SJCRH30 (cell line): ENCODE measurements at regions not wholly inside any gene's neighbourhood (a gene's known extent, or its start where the extent isn't known, plus 50 kb on each side); places are given as distances from the start of the nearest gene placed in this dataset.
"Not testable (repeated sequence)": the region's sequence is repeated elsewhere in the genome, so short reads cannot be mapped to it uniquely, and the experiment has no call there.

Experiments
- DNase-seq, 2 experiments: peaks; one replicate each; pipeline ENCODE4 v3.0.0-alpha.2; 2015 to 2020
- H3K27ac ChIP-seq: fragments of 250-450 bp; sonication (Bioruptor Pico); 2 replicates; pipeline ENCODE4 v1.5.1; 2020; ENCODE audit warnings: mild to moderate bottlenecking, moderate library complexity
- H3K27me3 ChIP-seq: fragments of 250-450 bp; sonication (Bioruptor Pico); 2 replicates; pipeline ENCODE4 v1.5.1; 2020; ENCODE audit warnings: mild to moderate bottlenecking, moderate library complexity
- H3K36me3 ChIP-seq: fragments of 250-450 bp; sonication (Bioruptor Pico); 2 replicates; pipeline ENCODE4 v1.5.1; 2020; ENCODE audit warnings: mild to moderate bottlenecking, moderate library complexity
- H3K4me1 ChIP-seq: fragments of 250-450 bp; sonication (Bioruptor Pico); 2 replicates; pipeline ENCODE4 v1.5.1; 2020; ENCODE audit warnings: mild to moderate bottlenecking, moderate library complexity
- H3K4me3 ChIP-seq: fragments of 250-450 bp; sonication (Bioruptor Pico); 2 replicates; pipeline ENCODE4 v1.5.1; 2020; ENCODE audit warnings: mild to moderate bottlenecking, moderate library complexity
- H3K9me3 ChIP-seq: fragments of 250-450 bp; sonication (Bioruptor Pico); replicated peaks from 2 replicates; pipeline ENCODE4 v1.5.1; 2020; ENCODE audit warnings: mild to moderate bottlenecking, moderate library complexity

DNA sequence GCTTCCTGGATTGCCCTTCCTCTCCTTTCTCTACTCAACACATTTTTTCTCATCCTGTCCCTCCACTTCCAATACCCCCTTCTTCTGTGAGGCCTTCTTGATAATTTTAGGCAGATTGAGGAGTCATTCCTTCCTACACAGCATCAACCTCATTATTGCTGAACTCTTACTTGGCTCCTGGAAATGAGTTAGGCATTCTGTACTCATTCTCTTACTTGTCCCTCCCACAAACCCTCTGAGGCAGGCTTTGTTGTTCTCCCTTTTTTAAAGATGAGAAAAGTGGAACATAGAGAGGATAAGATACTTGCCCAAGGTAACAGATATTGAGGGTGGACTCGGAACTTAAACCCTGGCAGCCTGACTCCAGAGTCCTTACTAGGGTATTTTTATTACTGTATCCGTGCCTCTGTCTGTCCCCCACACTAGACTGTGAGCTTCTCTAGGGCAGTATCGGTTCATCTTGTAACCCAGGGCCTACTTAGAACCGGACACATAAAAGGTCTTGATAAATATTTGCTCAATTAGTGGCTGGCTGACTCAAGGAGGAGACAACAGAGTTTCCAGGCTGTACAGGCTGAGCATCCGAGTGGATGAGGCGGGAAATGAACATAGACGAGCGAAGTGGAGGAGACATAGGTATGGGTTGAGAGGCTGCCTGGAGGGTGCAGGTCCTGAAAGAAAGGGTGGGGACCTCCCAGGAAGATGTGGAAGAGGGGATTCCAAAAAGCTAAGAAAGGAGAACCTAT is 148.7 kb upstream of the ATP2B2 start:
- Histone ChIP-seq H3K4me3 (no peak overlapping the region), H3K27me3 (no peaks in the 10 kb centered on the region), H3K27ac (no peak overlapping the region), H3K9me3 (no peaks in the 10 kb centered on the region), H3K4me1 (no peaks in the 10 kb centered on the region), H3K36me3 (no peaks in the 10 kb centered on the region)
- DNase-seq: no peak

DNA sequence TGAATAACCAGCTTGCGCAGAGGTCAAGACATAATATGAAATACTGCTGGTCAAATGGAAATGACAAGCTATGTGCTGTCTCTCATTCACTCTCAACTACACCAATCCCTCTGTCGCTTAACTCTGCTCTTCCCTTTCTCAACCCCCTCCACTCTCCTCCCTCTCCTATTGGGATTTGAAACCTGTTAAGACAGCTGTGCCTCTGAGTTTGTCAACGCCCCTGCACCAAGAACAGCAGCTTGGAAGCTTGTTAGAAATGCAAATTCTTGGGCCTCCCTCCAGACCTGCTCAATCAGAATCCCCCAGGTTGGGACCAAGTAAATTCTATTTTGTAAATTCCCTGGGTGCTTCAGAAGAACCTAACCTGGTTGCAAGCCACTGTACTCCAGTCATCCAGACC is 149.7 kb upstream of the ATP2B2 start:
- Histone ChIP-seq H3K27ac (no peak overlapping the region), H3K36me3 (no peaks in the 10 kb centered on the region), H3K4me1 (no peaks in the 10 kb centered on the region)

DNA sequence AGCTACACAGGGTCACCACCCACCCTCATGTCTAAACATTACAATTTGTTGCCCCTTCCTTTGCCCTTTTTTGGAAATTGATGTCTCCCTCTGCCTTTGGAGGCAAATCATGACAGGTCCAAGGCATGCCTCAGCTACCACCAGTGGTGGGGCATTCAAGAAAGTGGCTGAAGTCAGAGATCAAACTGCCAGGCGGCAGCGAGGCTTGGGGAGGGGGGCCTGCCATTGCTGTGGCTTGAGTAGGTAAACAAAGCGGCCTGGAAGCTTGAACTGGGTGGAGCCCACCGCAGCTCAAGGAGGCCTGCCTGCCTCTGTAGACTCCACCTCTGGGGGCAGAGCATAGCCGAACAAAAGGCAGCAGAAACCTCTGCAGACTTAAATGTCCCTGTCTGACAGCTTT is 152.0 kb upstream of the ATP2B2 start:
- not testable (repeated sequence) for H3K36me3 ChIP-seq, DNase-seq, H3K4me1 ChIP-seq, H3K9me3 ChIP-seq, H3K27ac ChIP-seq, H3K27me3 ChIP-seq, H3K4me3 ChIP-seq

More for the DNA sequence above, 149.7 kb upstream of the ATP2B2 start:
- Histone ChIP-seq H3K4me3 (no peak overlapping the region), H3K9me3 (no peaks in the 10 kb centered on the region), H3K27me3 (no peaks in the 10 kb centered on the region)
- no peak for DNase-seq

DNA sequence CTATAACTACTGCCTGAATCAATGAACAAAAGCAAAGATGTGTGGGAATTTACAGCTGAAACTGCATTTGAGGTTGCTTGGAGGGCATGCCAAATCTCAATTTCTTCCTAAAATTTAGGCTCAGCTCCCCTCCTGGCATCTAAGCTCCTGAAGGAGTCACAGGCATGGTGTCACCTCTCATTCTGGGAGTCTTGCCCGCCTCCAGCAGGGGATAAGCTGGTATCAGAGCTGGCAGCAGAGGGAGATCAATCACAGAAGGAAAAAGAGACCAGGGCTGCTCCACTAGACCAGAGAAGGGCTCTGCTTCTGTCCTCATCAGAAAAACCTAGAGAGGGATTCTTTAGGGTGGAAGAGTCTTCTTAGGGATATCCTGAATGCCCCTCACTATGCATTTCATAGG is 150.4 kb upstream of the SLC6A11 start:
- Histone ChIP-seq H3K36me3 (no peaks in the 10 kb centered on the region), H3K27ac (no peak overlapping the region)
- no peak for DNase-seq

DNA sequence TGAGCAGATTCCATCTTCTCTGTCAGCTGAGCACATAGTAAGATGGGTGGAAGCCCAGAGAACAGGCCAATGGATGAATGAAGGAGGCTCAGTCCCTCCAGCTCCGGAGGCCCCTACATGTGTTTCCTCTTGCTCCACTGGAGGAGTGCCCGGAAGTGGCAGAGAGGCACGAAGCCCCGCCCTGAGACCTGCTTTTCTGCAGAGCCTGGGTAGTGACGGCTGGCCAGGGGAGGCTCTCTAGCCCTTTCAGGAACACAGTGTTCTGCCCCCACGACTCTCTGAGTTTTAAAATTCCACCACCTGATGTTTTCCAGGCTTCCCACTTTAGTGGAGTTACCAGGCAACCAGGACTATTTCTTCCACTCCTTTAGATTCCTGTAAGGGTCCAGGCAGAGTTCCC is 149.4 kb upstream of the SLC6A11 start:
- H3K4me3 ChIP-seq: no peak overlapping the region
- H3K36me3 ChIP-seq: no peaks in the 10 kb centered on the region
- no peaks in the 10 kb centered on the region for H3K4me1 ChIP-seq
- peaks cover 14% of the 10 kb centered on the region for H3K27me3 ChIP-seq
- DNase-seq: peak in 1 of 2 experiments; percentile 4
- no peak overlapping the region for H3K27ac ChIP-seq
- no peaks in the 10 kb centered on the region for H3K9me3 ChIP-seq

More for the DNA sequence above, 150.4 kb upstream of the SLC6A11 start:
- no peaks in the 10 kb centered on the region for H3K4me1 ChIP-seq
- no peaks in the 10 kb centered on the region for H3K9me3 ChIP-seq
- peaks cover 11% of the 10 kb centered on the region for H3K27me3 ChIP-seq
- H3K4me3 ChIP-seq: no peak overlapping the region

DNA sequence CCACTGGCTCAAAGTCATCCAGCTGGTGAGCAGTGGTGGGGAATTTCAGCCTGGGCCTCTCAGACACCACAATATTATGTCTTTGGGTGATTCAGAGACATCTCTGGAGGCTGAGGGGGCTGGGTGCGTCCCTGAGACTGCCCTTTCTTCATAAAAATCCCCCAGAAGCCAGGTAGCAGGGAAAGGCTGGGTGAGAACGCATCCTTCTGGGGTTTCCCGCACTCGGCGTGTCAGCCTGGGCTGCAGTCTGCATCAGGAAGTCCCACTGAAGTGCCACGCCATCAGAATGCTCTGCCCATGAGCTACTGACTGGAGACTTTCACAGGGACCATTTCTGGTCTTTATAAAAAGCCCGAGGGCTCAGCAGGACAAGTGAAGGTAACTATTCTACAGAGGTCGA is 148.8 kb upstream of the SLC6A11 start:
- Histone ChIP-seq H3K27ac (no peak overlapping the region), H3K36me3 (no peaks in the 10 kb centered on the region), H3K4me3 (no peak overlapping the region), H3K27me3 (peaks cover 14% of the 10 kb centered on the region), H3K4me1 (no peaks in the 10 kb centered on the region), H3K9me3 (no peaks in the 10 kb centered on the region)
- DNase-seq: no peak

DNA sequence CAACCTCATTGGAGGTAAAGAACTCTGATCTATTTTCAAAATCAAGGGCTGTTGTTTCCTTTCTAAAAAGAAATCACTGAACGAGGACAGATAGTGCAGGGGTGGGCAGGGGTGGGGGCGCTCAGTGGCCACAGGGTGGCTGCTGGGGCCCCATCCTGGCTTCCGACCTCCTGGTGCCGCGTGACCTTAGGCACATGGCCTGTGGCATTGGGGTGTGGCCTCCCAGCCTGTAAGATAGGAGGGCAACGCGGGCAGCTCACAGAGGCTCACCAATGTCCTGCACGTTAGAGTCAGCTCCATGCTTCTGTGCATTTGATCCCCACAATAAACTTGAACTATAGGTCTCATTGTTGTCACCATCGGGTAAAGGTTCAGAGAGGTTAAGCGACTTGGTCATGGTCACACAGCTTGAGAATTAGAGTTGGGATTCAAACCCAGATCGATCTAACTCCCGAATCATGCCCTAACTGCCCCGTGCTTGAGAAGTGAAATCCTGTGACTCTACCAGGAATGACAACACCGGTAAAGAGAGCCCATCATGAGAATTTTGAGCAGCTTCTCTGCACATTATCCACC is 148.0 kb upstream of the SLC6A11 start:
- no peak for DNase-seq
- H3K4me1 ChIP-seq: no peaks in the 10 kb centered on the region
- no peaks in the 10 kb centered on the region for H3K36me3 ChIP-seq
- H3K27me3 ChIP-seq: peaks cover 14% of the 10 kb centered on the region
- H3K27ac ChIP-seq: no peak overlapping the region
- H3K9me3 ChIP-seq: no peaks in the 10 kb centered on the region
- no peak overlapping the region for H3K4me3 ChIP-seq

DNA sequence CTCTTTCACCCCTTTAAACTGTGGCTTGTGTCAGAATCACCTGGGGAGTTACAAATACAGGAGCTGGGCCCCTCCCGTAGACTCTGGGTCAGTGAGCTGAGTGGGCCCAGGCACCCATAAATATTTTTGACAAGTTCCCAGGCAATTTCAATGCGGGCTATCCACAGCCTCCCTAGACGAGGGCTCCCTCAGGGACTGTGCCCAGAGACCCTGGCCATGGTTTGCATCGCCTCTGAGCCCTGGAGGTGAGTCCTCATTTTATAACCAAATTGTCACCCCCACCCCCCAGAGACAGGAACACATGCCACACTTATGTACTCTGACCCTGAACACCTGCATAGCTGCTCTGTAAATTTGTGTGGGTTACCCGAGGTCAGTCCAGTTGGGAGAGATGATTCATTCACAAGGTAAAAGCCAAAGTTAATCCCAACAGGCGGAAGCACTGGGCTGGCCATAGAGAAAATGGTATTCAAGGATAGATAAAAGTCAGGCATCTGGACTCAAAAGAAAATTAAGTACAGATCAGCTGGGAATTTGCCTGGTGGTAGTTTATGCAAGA is 146.5 kb upstream of the SLC6A11 start:
- Histone ChIP-seq H3K4me3 (no peak overlapping the region), H3K27me3 (peaks cover 10% of the 10 kb centered on the region), H3K4me1 (no peaks in the 10 kb centered on the region), H3K9me3 (no peaks in the 10 kb centered on the region), H3K36me3 (no peaks in the 10 kb centered on the region), H3K27ac (no peak overlapping the region)
- no peak for DNase-seq

DNA sequence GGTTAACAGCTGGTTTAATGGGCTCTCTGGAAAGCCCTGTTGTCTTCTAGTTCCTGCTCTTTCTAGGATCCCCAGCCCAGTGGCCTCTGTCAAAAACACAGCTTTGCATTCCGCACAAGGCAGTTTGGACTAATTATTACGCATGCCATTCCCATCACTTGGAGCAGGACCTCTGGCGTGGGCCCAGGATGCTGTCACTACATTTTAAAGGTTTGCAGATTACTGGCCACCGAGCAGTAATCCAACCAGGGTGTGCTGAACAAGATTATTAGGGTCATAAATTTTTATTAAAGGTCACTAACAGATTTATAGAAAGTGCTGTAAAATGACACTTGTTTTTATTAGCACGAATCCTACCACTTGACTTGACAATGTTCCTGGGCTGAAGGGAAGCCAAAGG is 143.6 kb upstream of the SLC6A11 start:
- H3K27me3 ChIP-seq: peaks cover 11% of the 10 kb centered on the region
- no peak for DNase-seq
- H3K27ac ChIP-seq: no peak overlapping the region
- H3K9me3 ChIP-seq: no peaks in the 10 kb centered on the region
- no peaks in the 10 kb centered on the region for H3K4me1 ChIP-seq
- no peaks in the 10 kb centered on the region for H3K36me3 ChIP-seq
- no peak overlapping the region for H3K4me3 ChIP-seq

DNA sequence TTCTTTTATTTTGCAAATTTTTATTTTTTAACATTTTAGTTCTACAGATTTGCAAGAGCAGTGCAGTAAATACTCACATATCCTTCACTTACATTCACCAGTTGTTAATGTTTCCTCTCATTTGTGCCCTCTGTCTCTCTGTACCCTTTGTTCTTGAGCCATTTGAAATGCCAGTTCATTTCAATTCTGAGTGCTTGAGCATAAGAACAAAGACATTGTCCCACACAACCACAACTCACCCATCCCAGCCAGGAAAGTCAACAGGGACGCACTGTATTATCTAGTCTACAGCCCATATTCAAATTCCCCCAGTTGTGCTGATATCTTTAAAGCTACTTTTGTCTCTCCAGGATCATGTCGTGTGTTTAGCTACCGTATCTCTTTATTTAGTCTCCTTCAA is 141.4 kb upstream of the SLC6A11 start:
- H3K4me3 ChIP-seq: no peak overlapping the region

DNA sequence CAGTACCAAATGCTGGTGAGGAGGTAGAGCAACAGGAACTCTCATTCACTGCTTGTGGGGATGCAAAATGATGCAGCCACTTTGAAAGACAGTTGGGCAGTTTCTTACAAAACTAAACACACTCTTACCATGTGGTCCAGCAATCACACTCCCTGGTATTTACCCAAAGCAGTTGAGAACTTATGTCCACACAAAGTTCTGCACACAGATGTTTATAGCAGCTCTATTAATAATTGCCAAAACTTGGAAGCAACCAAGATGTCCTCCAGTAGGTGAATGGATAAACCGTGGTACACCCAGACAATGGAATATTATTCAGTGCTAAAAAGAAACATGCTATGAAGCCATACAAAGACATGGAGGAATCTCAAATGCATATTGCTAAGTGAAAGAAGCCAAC is 139.1 kb upstream of the SLC6A11 start:
- no peaks in the 10 kb centered on the region for H3K9me3 ChIP-seq
- H3K4me3 ChIP-seq: no peak overlapping the region
- H3K36me3 ChIP-seq: no peaks in the 10 kb centered on the region
- H3K27me3 ChIP-seq: 0 out of 2 replicates have a peak, but pooled peaks cover 3% of the 10 kb centered on the region
- no peak overlapping the region for H3K27ac ChIP-seq
- DNase-seq: no peak
- no peaks in the 10 kb centered on the region for H3K4me1 ChIP-seq

More for the DNA sequence above, 141.4 kb upstream of the SLC6A11 start:
- H3K4me1 ChIP-seq: no peaks in the 10 kb centered on the region
- DNase-seq: no peak
- H3K36me3 ChIP-seq: no peaks in the 10 kb centered on the region
- no peak overlapping the region for H3K27ac ChIP-seq
- H3K27me3 ChIP-seq: peaks cover 10% of the 10 kb centered on the region
- H3K9me3 ChIP-seq: no peaks in the 10 kb centered on the region

DNA sequence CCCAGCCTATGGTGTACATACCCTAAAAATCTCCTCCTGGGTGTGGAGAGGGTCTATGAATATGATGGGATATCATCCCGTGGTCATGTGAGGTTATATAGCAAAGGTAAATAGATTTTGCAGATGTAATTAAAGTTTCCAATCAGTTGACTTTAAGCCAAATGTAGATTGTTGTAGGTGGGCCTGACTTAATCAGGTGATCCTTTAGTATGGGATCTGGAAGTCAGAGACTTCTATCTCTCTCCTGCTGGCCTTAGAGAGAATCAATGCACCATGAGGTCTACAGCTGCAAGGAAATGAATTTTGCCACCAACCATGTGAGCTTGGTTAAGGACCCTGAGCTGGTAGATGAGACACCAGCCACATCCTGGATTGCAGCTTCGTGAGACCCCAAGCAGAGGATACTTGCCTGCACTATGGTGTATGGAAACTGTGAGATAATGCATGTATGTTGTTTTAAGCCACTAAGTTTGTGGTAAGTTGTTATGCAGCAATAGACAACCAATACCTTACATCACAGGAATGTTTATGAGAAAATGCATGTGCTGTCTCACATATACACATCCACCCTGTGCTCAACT is 137.1 kb upstream of the SLC6A11 start:
- Histone ChIP-seq H3K4me3 (no peak overlapping the region), H3K27me3 (0 out of 2 replicates have a peak, but pooled peaks cover 3% of the 10 kb centered on the region), H3K9me3 (no peaks in the 10 kb centered on the region), H3K4me1 (no peaks in the 10 kb centered on the region), H3K36me3 (no peaks in the 10 kb centered on the region), H3K27ac (no peak overlapping the region)
- no peak for DNase-seq

DNA sequence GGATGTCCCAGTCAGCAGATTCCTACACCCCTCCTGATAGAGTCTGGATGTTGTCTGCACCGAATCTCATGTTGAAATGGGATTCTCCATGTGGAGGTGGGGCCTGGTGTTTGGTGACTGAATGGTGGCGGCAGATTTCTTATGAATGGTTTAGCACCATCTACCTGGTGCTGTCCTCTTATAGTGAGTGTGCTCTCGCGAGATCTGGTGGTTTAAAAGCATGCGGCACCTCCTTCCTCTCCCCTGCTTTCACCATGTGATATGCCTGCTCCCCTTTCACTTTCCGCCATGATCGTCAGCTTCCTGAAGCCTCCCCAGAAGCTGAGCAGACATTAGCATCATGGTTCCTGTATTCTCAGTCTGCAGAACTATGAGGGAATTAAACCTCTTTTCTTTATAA is 135.2 kb upstream of the SLC6A11 start:
- no peaks in the 10 kb centered on the region for H3K9me3 ChIP-seq
- DNase-seq: no peak
- H3K36me3 ChIP-seq: no peaks in the 10 kb centered on the region
- H3K27me3 ChIP-seq: no peaks in the 10 kb centered on the region
- H3K4me3 ChIP-seq: no peak overlapping the region
- no peaks in the 10 kb centered on the region for H3K4me1 ChIP-seq
- H3K27ac ChIP-seq: no peak overlapping the region

DNA sequence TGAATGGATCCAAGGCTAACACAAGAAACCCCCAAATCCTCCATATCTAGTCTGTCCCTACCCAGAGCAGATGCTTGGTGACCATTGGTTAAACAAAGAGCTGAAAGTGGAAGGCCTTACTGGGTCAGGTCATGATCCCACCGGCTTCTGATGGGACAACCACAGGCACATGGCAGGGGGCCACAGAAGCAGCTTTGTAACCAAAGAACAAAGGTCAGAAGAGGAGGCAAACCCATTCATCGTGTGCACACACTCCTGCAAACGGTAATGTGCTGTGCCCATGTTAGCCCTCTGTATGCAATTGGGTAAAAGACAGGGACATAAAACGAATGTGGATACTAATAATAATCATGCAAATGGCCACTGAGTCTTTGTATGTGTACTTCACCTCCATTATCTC is 133.3 kb upstream of the SLC6A11 start:
- H3K27ac ChIP-seq: no peak overlapping the region
- no peak overlapping the region for H3K4me3 ChIP-seq
- no peak for DNase-seq
- no peaks in the 10 kb centered on the region for H3K4me1 ChIP-seq
- H3K36me3 ChIP-seq: no peaks in the 10 kb centered on the region
- H3K27me3 ChIP-seq: no peaks in the 10 kb centered on the region
- H3K9me3 ChIP-seq: no peaks in the 10 kb centered on the region

DNA sequence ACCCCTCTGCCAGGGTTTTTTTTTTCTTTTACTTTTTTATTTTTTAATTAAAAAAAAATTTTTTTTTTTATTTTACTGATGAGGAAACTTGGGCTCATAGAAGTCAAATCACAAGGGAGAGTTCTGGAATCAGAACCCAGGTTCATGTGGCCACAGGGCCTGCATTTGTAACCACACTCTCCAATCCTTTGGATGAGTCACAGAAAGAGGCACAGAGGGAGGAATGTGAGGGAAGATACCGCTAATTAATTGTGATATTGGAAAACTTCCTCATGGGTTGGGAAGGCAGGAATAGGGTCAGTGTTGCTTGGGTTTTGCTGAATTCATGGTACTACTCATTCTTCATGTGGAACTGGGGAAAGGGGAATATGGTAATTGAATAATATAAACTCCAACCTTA is 132.9 kb upstream of the SLC6A11 start:
- Histone ChIP-seq H3K4me3 (no peak overlapping the region), H3K36me3 (no peaks in the 10 kb centered on the region), H3K27ac (no peak overlapping the region), H3K9me3 (no peaks in the 10 kb centered on the region), H3K27me3 (no peaks in the 10 kb centered on the region), H3K4me1 (no peaks in the 10 kb centered on the region)
- no peak for DNase-seq
